Gastroesophageal sphincter (tissue), 3 donors: ENCODE measurements at regions not wholly inside any gene's neighbourhood (a gene's known extent, or its start where the extent isn't known, plus 50 kb on each side); places are given as distances from the start of the nearest gene placed in this dataset.

Experiments used
- EP300 ChIP-seq: sonication (generic); formaldehyde crosslinking; IDR thresholded peaks from one replicate; pipeline ENCODE4 v1.6.1; 2017; ENCODE audit warnings: antibody characterized with exemption, mild to moderate bottlenecking
- POLR2A ChIP-seq, 2 donors: fragments of 450-650 bp; IDR thresholded peaks; one replicate each; pipeline ENCODE4 v1.6.1; 2017; ENCODE audit warnings: antibody characterized with exemption in 2 of 2, mild to moderate bottlenecking in 2 of 2, moderate library complexity in 1 of 2
- POLR2AphosphoS5 ChIP-seq: sonication (generic); formaldehyde crosslinking; IDR thresholded peaks from one replicate; pipeline ENCODE4 v1.6.1; 2017; ENCODE audit warnings: antibody characterized with exemption
- TF ChIP-seq, protein P1 (sequence below), 4 experiments: fragments of 200-600 bp in 2 of 4; fragments of 450-650 bp in 2 of 4; sonication (generic) in 1 of 4; IDR thresholded peaks; one replicate each; pipeline ENCODE4 v1.5.1; 2017 to 2019; ENCODE audit warnings: antibody characterized with exemption in 4 of 4, mild to moderate bottlenecking in 2 of 4, moderate library complexity in 2 of 4

DNA sequence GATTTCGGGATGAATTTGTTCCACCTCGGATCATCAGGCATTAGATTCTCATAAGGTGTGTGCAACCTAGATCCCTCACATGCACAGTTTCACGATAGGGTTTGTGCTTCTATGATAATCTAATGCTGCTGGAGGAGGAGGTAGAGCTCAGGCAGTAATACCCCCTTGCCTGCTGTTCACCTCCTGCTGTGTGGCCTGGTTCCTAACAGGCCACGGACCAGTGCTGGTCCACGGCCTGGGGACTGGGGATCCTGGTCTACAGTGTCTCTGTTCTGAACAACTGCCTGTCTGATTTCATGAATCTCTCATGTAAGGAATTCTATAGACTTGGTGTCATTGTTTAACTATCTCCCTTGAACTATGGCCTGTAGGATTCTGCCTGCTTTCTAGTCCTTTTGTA, 269.9 kb downstream of the SPRY1 start:
- TF ChIP-seq POLR2A (IDR thresholded peaks at IDR 0.05) (no peak), EP300 (no peak), POLR2AphosphoS5 (no peak)
- TF ChIP-seq, protein P1, sequence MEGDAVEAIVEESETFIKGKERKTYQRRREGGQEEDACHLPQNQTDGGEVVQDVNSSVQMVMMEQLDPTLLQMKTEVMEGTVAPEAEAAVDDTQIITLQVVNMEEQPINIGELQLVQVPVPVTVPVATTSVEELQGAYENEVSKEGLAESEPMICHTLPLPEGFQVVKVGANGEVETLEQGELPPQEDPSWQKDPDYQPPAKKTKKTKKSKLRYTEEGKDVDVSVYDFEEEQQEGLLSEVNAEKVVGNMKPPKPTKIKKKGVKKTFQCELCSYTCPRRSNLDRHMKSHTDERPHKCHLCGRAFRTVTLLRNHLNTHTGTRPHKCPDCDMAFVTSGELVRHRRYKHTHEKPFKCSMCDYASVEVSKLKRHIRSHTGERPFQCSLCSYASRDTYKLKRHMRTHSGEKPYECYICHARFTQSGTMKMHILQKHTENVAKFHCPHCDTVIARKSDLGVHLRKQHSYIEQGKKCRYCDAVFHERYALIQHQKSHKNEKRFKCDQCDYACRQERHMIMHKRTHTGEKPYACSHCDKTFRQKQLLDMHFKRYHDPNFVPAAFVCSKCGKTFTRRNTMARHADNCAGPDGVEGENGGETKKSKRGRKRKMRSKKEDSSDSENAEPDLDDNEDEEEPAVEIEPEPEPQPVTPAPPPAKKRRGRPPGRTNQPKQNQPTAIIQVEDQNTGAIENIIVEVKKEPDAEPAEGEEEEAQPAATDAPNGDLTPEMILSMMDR (IDR thresholded peaks at IDR 0.05), result no peak
